ENCODE measurements at regions not wholly inside any gene's neighbourhood (a gene's known extent, or its start where the extent isn't known, plus 50 kb on each side); places are given as distances from the start of the nearest gene placed in this dataset.

DNA sequence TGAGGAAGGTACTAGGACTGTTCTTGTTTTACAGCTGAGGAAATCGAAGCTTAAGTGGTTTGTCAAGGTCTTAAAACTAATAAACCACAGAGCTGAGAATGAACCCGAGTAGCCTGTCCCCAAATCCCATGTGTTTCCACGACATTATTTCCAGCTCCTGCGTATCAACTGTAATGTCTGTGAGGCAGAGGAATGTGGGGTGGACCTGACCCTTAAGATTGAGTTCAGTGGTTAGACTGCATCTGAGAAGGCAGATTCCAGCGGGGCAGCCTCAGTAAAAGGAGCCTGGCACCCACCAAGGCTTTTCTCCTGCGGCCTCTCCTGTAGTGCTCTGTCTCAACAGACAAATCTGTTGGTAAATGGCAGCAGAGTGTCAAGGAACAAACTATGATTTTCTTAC, 81.9 kb upstream of the TMEM178A start:
- no peak for TF ChIP-seq POLR2AphosphoS5 (IDR thresholded peaks at IDR 0.05; ENCODE audit: insufficient read depth in 1 of 2, low read depth in 1 of 2)
- TF ChIP-seq, protein P1, sequence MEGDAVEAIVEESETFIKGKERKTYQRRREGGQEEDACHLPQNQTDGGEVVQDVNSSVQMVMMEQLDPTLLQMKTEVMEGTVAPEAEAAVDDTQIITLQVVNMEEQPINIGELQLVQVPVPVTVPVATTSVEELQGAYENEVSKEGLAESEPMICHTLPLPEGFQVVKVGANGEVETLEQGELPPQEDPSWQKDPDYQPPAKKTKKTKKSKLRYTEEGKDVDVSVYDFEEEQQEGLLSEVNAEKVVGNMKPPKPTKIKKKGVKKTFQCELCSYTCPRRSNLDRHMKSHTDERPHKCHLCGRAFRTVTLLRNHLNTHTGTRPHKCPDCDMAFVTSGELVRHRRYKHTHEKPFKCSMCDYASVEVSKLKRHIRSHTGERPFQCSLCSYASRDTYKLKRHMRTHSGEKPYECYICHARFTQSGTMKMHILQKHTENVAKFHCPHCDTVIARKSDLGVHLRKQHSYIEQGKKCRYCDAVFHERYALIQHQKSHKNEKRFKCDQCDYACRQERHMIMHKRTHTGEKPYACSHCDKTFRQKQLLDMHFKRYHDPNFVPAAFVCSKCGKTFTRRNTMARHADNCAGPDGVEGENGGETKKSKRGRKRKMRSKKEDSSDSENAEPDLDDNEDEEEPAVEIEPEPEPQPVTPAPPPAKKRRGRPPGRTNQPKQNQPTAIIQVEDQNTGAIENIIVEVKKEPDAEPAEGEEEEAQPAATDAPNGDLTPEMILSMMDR (IDR thresholded peaks at IDR 0.05) = no peak
